Upper lobe of right lung (tissue), 1 donor: ENCODE measurements at regions not wholly inside any gene's neighbourhood (a gene's known extent, or its start where the extent isn't known, plus 50 kb on each side); places are given as distances from the start of the nearest gene placed in this dataset.

Experiments
- ATAC-seq: fragments of 200-7000 bp; cut with Tn5 transposase; one replicate; pipeline ENCODE4 v1.9.1; 2020; ENCODE audit warnings: mild to moderate bottlenecking, moderate library complexity
- DNase-seq: peaks from one replicate; pipeline ENCODE4 v3.0.0-alpha.2; 2020
- H3K27ac ChIP-seq: fragments of 200-600 bp; one replicate; pipeline ENCODE4 v1.8.0; 2022
- H3K27me3 ChIP-seq: fragments of 200-600 bp; one replicate; pipeline ENCODE4 v1.8.0; 2022; ENCODE audit warnings: mild to moderate bottlenecking
- H3K36me3 ChIP-seq: fragments of 200-600 bp; one replicate; pipeline ENCODE4 v1.8.0; 2022
- H3K4me1 ChIP-seq: fragments of 200-600 bp; one replicate; pipeline ENCODE4 v1.8.0; 2022
- H3K4me3 ChIP-seq: fragments of 200-600 bp; one replicate; pipeline ENCODE4 v1.8.0; 2022; ENCODE audit warnings: mild to moderate bottlenecking
- H3K9me3 ChIP-seq: fragments of 200-600 bp; one replicate; pipeline ENCODE4 v1.8.0; 2022
- CTCF ChIP-seq: fragments of 200-600 bp; IDR thresholded peaks from one replicate; pipeline ENCODE4 v1.8.0; 2022; ENCODE audit warnings: antibody characterized with exemption
- intact Hi-C: fragments of 100-400 bp; cut with DNase I; formaldehyde crosslinking; loops from one replicate; pipeline ENCODE4 v1.11.0; 2022
- donor health status: DM: no; HTN: yes; CAD: no; lungs with severe emphysema.

- TF ChIP-seq CTCF = no peak
- H3K9me3 ChIP-seq = peaks cover 6% of the 10 kb centered on the region
- intact Hi-C loops = no loop called here
- ATAC-seq (no peak), DNase-seq (no peak)
- H3K4me1 ChIP-seq = no peaks in the 10 kb centered on the region
- H3K27ac ChIP-seq = no peak overlapping the region
- no peaks in the 10 kb centered on the region for H3K27me3 ChIP-seq
- H3K36me3 ChIP-seq = no peaks in the 10 kb centered on the region
- no peak overlapping the region for H3K4me3 ChIP-seq
Observed at GRCh38 chr16:5704271-5704670, 606.7 kb upstream of the EEF2KMT start.

DNA sequence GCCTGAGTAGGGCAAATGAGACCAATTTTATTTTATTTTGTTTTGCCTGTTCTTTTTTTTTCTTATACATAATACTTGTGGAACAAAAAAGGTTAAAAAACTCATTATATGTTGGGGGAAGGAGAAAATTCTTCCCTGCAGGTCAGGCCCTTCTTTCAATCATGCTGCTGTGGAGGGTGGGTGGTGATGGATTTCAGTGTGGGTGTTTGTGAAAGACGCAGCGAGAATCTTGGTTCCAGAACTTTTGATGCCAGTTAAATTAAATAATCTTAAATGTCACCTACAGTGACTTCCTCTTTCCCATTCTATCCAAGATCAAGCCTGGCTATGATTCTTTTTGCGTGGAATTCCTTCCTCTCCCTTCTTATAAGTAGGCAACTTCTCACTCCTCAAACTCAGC is 595.8 kb upstream of the EEF2KMT start:
- ATAC-seq (no peak), DNase-seq (no peak)
- Histone ChIP-seq H3K4me3 (no peak overlapping the region), H3K27me3 (no peaks in the 10 kb centered on the region), H3K36me3 (no peaks in the 10 kb centered on the region), H3K4me1 (no peaks in the 10 kb centered on the region), H3K9me3 (no peaks in the 10 kb centered on the region), H3K27ac (no peak overlapping the region)
- intact Hi-C loops = no loop called here
- TF ChIP-seq CTCF = no peak

DNA sequence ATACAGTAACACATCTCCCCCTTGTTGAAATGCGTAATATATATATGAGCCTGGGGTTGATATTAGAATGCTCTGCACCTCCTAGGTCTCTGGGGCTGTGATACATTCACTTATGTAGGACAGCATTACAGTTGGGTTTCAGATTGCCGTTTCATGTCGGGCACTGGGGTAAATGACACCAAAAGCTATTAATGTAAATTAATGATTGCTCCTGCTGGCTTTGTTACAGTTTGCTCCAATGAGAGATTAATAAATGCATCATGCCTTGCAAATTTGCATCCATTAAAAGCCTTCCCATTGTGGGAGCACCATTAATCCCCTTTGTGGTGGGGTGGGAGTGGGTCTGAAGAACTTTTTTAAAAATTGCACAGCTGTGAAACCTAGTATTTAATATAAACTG is 584.4 kb upstream of the EEF2KMT start:
- H3K36me3 ChIP-seq = no peaks in the 10 kb centered on the region
- no peaks in the 10 kb centered on the region for H3K27me3 ChIP-seq
- no peaks in the 10 kb centered on the region for H3K4me1 ChIP-seq
- TF ChIP-seq CTCF = no peak
- DNase-seq = no peak
- intact Hi-C loops = no loop called here
- no peak for ATAC-seq
- H3K27ac ChIP-seq = no peak overlapping the region
- no peak overlapping the region for H3K4me3 ChIP-seq
- H3K9me3 ChIP-seq = no peaks in the 10 kb centered on the region

DNA sequence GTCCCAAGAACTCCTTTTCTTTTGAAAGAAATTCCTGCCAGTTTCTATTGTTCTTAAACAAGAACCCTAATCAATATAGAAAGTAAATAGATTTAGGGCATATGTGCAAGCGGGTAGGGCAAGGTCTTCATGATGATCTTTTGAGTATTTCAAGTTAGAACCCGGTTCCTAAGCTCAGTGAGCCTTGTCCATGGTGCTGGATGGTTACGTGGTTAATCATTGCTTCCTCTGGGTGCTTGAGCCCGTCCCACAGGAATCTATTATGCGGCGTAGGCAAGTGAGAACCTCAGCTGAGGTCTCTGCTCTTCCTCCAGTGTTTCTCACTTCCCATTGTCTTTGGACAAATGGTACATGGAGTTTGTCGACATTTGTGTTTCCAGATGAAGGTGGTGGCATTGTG is 580.8 kb upstream of the EEF2KMT start:
- DNase-seq (no peak), ATAC-seq (no peak)
- H3K27me3 ChIP-seq = no peaks in the 10 kb centered on the region
- no peak overlapping the region for H3K4me3 ChIP-seq
- TF ChIP-seq CTCF = no peak
- H3K9me3 ChIP-seq = no peaks in the 10 kb centered on the region
- no peaks in the 10 kb centered on the region for H3K36me3 ChIP-seq
- H3K27ac ChIP-seq = no peak overlapping the region
- H3K4me1 ChIP-seq = no peaks in the 10 kb centered on the region
- intact Hi-C loops = no loop called here

DNA sequence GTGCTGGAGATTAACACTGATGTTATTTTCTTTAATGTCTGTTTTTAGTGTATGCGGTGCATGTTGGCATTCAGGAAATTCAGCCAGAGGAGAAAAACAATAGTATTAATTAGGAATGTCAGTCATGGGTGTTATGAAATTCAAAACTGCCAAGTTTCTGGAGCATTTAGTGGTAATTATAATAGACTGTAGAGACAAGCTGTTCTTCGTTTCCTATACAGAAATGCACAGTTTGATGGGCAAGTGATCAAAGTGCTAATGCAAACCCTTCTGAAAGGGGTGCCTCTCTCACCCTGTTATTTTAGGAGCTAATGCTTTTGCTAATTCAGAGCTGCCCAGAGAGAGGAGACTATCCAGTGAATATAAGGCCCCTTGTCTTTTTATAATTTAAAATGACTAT is 573.8 kb upstream of the EEF2KMT start:
- TF ChIP-seq CTCF = no peak
- DNase-seq = no peak
- Histone ChIP-seq H3K4me1 (no peaks in the 10 kb centered on the region), H3K4me3 (no peak overlapping the region), H3K27me3 (no peaks in the 10 kb centered on the region), H3K36me3 (no peaks in the 10 kb centered on the region), H3K9me3 (no peaks in the 10 kb centered on the region), H3K27ac (no peak overlapping the region)
- intact Hi-C loops = no loop called here
- no peak for ATAC-seq

GRCh38 chr16:5670198-5670597 is 572.6 kb upstream of the EEF2KMT start:
- no peak for TF ChIP-seq CTCF

More at GRCh38 chr16:5670198-5670597, 572.6 kb upstream of the EEF2KMT start:
- no peaks in the 10 kb centered on the region for H3K9me3 ChIP-seq
- H3K27me3 ChIP-seq = no peaks in the 10 kb centered on the region
- no peak overlapping the region for H3K4me3 ChIP-seq
- no peaks in the 10 kb centered on the region for H3K4me1 ChIP-seq
- DNase-seq (no peak), ATAC-seq (no peak)
- no peak overlapping the region for H3K27ac ChIP-seq
- intact Hi-C loops = no loop called here
- no peaks in the 10 kb centered on the region for H3K36me3 ChIP-seq
